IMR-90 (cell line): ENCODE measurements at regions not wholly inside any gene's neighbourhood (a gene's known extent, or its start where the extent isn't known, plus 50 kb on each side); places are given as distances from the start of the nearest gene placed in this dataset.
A peak's percentile ranks its signal among the peaks of the same experiment; 100 is the strongest.

Experiments
- ATAC-seq: fragments of 200-7000 bp; cut with Tn5 transposase; 2 replicates; pipeline ENCODE4 v1.9.1; 2020; ENCODE audit warnings: low read depth, mild to moderate bottlenecking, moderate library complexity
- BruUV-seq: library from RNA; stranded (reverse); fragments of 400-500 nt; replicated peaks from 2 replicates; lab custom pipeline; 2021; lab: Mats Ljungman, UMichigan
- CTCF ChIA-PET: fragments of 300-600 bp; formaldehyde crosslinking; extraction: SDS; loops from one replicate; lab custom pipeline; 2021; ENCODE audit warnings: antibody characterized with exemption; lab: Yijun Ruan, JAX
- POLR2A ChIA-PET: fragments of 300-600 bp; sonication (Branson Sonifier 250); formaldehyde crosslinking; loops from one replicate; lab custom pipeline; 2022; ENCODE audit warnings: antibody characterized with exemption; ENCODE audit not compliant: unreplicated experiment; lab: Charles Lee
- DNase-seq: peaks from one replicate; pipeline ENCODE4 v3.0.0; 2013
- H2AFZ ChIP-seq: replicated peaks from 2 replicates; pipeline ENCODE3; 2013; ENCODE audit warnings: low read length, mild to moderate bottlenecking; ENCODE audit not compliant: poor library complexity
- H2AK5ac ChIP-seq: 2 replicates; pipeline ENCODE4 v1.6.1; 2013; ENCODE audit warnings: low read depth, low read length, inconsistent platforms
- H2AK9ac ChIP-seq: replicated peaks from 2 replicates; pipeline ENCODE3; 2013; ENCODE audit warnings: mild to moderate bottlenecking, low read depth, low read length, moderate library complexity; ENCODE audit not compliant: poor library complexity
- H2BK120ac ChIP-seq: 2 replicates; pipeline ENCODE4 v1.6.1; 2013; ENCODE audit warnings: low read depth, low read length, inconsistent platforms
- H2BK15ac ChIP-seq: 3 replicates; pipeline ENCODE4 v1.6.1; 2013; ENCODE audit warnings: low read depth, low read length, inconsistent platforms
- H2BK20ac ChIP-seq: 2 replicates; pipeline ENCODE4 v1.6.1; 2013; ENCODE audit warnings: low read depth, mild to moderate bottlenecking, inconsistent platforms, low read length, moderate library complexity
- H2BK5ac ChIP-seq: 2 replicates; pipeline ENCODE4 v1.6.1; 2013; ENCODE audit warnings: mild to moderate bottlenecking, low read depth, low read length, inconsistent platforms; ENCODE audit not compliant: poor library complexity, severe bottlenecking
- H3K14ac ChIP-seq: replicated peaks from 2 replicates; pipeline ENCODE4 v1.6.1; 2013; ENCODE audit warnings: low read depth, low read length, inconsistent platforms
- H3K18ac ChIP-seq: 2 replicates; pipeline ENCODE4 v1.6.1; 2013; ENCODE audit warnings: low read depth, low read length, control low read depth
- H3K23ac ChIP-seq: 2 replicates; pipeline ENCODE4 v1.6.1; 2013; ENCODE audit warnings: low read depth, low read length, inconsistent platforms
- H3K27ac ChIP-seq: 2 replicates; pipeline ENCODE4 v1.5.1; 2013; ENCODE audit warnings: mild to moderate bottlenecking, control low read depth, low read length; ENCODE audit not compliant: insufficient read depth
- H3K27me3 ChIP-seq: 2 replicates; pipeline ENCODE4 v1.6.1; 2013; ENCODE audit warnings: low read length; ENCODE audit not compliant: control insufficient read depth, insufficient read depth
- H3K36me3 ChIP-seq: 2 replicates; pipeline ENCODE4 v1.6.1; 2013; ENCODE audit warnings: low read length, mixed read lengths; ENCODE audit not compliant: control insufficient read depth, insufficient read depth
- H3K4ac ChIP-seq: 2 replicates; pipeline ENCODE4 v1.6.1; 2013; ENCODE audit warnings: low read depth, low read length, inconsistent platforms
- H3K4me1 ChIP-seq: 2 replicates; pipeline ENCODE4 v1.6.1; 2013; ENCODE audit warnings: low read length, mixed read lengths; ENCODE audit not compliant: control insufficient read depth, insufficient read depth
- H3K4me2 ChIP-seq: 2 replicates; pipeline ENCODE4 v1.6.1; 2013; ENCODE audit warnings: low read depth, mild to moderate bottlenecking, control low read depth, low read length, moderate library complexity
- H3K4me3 ChIP-seq: 2 replicates; pipeline ENCODE4 v1.5.1; 2013; ENCODE audit warnings: low read depth, mild to moderate bottlenecking, control low read depth, low read length, moderate library complexity; ENCODE audit not compliant: insufficient read depth
- H3K56ac ChIP-seq: 2 replicates; pipeline ENCODE4 v1.6.1; 2013; ENCODE audit warnings: low read length, inconsistent platforms; ENCODE audit not compliant: insufficient read depth; ENCODE audit errors: extremely low read depth
- H3K79me1 ChIP-seq, 2 experiments: 2 replicates each; pipeline ENCODE4 v1.6.1; 2013; ENCODE audit warnings: low read length in 2 of 2, inconsistent platforms in 1 of 2, low read depth in 1 of 2
- H3K9ac ChIP-seq: 2 replicates; pipeline ENCODE4 v1.6.1; 2013; ENCODE audit warnings: low read depth, low read length, control low read depth
- H3K9me1 ChIP-seq: 2 replicates; pipeline ENCODE4 v1.6.1; 2013; ENCODE audit warnings: low read length, inconsistent platforms; ENCODE audit not compliant: insufficient read depth
- H3K9me3 ChIP-seq: 2 replicates; pipeline ENCODE4 v1.6.1; 2013; ENCODE audit warnings: low read length; ENCODE audit not compliant: control insufficient read depth, insufficient read depth
- H4K20me1 ChIP-seq: 2 replicates; pipeline ENCODE4 v1.6.1; 2013; ENCODE audit warnings: low read length, inconsistent platforms; ENCODE audit not compliant: insufficient read depth
- H4K5ac ChIP-seq: 2 replicates; pipeline ENCODE4 v1.6.1; 2013; ENCODE audit warnings: mild to moderate bottlenecking, low read depth, low read length, control low read depth
- H4K8ac ChIP-seq, 2 experiments: 2 replicates each; pipeline ENCODE4 v1.6.1; 2013; ENCODE audit warnings: low read depth in 2 of 2, low read length in 2 of 2, control low read depth in 1 of 2, inconsistent platforms in 1 of 2
- H4K91ac ChIP-seq: 2 replicates; pipeline ENCODE4 v1.6.1; 2013; ENCODE audit warnings: low read depth, low read length, inconsistent platforms; ENCODE audit not compliant: insufficient read depth
- RCOR1 ChIP-seq: IDR thresholded peaks from 2 replicates; pipeline ENCODE4 v1.6.1; 2012; ENCODE audit warnings: mild to moderate bottlenecking, low read length, improper control_type of control experiment; ENCODE audit not compliant: insufficient replicate concordance
- SMC3 ChIP-seq: fragments of 150-350 bp; IDR thresholded peaks from 2 replicates; pipeline ENCODE4 v1.6.1; 2016; ENCODE audit warnings: low read depth, mild to moderate bottlenecking, antibody characterized with exemption, low read length, moderate library complexity
- WGBS, 2 experiments: methylation state at CpG; one replicate each; pipeline versions ENCODE4 v1.1.5 to v1.1.7; 2013; ENCODE audit warnings: missing lambda C conversion rate in 2 of 2; ENCODE audit not compliant: insufficient read length in 1 of 2; ENCODE audit errors: extremely low coverage in 2 of 2; 5-methylcytosine and 5-hydroxymethylcytosine counted together
- dilution Hi-C: fragments of 300-500 bp; cut with HindIII; formaldehyde crosslinking; loops from one replicate; pipeline ENCODE4 v1.14.3; 2018; ENCODE audit warnings: low sequenced_read_pairs; ENCODE audit not compliant: unreplicated experiment
- in situ Hi-C: fragments of 300-500 bp; cut with MboI; formaldehyde crosslinking; loops from 3 replicates; pipeline ENCODE4 v1.14.3; 2019; ENCODE audit warnings: low sequenced_read_pairs, inconsistent platforms, mixed read lengths
- intact Hi-C: fragments of 100-400 bp; cut with micrococcal nuclease; formaldehyde crosslinking; loops from 2 replicates; pipeline ENCODE4 v1.10.0; 2022

DNA sequence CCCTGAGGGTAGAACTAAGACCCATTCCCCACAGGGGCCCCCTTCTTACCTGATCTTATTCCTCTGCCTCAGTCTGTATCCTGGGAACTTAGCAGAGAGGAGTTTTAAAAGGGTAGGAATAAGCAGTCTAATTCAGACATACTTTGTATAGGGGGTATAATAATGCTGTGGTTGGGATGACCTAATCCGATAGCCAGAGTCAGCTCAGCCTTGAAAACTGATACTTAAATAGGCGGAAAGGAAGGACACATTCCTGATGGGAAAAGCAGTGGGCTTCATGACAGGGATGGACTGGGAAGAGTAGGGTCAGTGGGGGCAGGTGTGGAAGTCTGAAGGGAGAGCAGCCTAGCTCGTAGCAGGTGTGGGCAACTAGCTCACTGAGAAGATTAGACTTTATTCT lies 52.2 kb upstream of the TESK1 start:
- Histone ChIP-seq H2BK5ac (peak overlapping the region; percentile 39), H3K56ac (0 out of 2 replicates have a peak overlapping the region, but pooled peaks have one; percentile 23), H4K91ac (peak overlapping the region; percentile 57), H3K9me1 (peaks cover 11% of the 10 kb centered on the region), H2BK15ac (peak overlapping the region; percentile 39; the same call in 1 of the 3 replicates), H3K9me3 (no peaks in the 10 kb centered on the region), H2AK9ac (no peak overlapping the region), H3K4me2 (peak overlapping the region; percentile 48; the same call in 1 of the 2 replicates), H3K23ac (peak overlapping the region; percentile 88), H3K36me3 (peaks cover 38% of the 10 kb centered on the region), H3K14ac (peak overlapping the region; percentile 34; the same call in 1 of the 2 replicates), H2AFZ (no peak overlapping the region), H2BK20ac (peak overlapping the region; percentile 2; the same call in 1 of the 2 replicates), H4K20me1 (peaks cover 57% of the 10 kb centered on the region), H2BK120ac (peak overlapping the region; percentile 43; the same call in 1 of the 2 replicates), H3K4ac (peak overlapping the region; percentile 59), H3K4me3 (no peak overlapping the region), H4K8ac (peak overlapping the region; percentile 55 to 65; a peak in 2 of 4 replicates), H3K18ac (peak overlapping the region; percentile 1; the same call in 1 of the 2 replicates), H3K9ac (no peak overlapping the region), H3K27me3 (no peaks in the 10 kb centered on the region), H3K27ac (peak overlapping the region; percentile 11), H4K5ac (no peak overlapping the region), H3K79me1 (peaks cover 22 to 96% of the 10 kb centered on the region in 2 experiments; a peak in 3 of 4 replicates), H2AK5ac (peak overlapping the region; percentile 51; the same call in 1 of the 2 replicates), H3K4me1 (peaks cover 16% of the 10 kb centered on the region)
- BruUV-seq: no TSS peak
- peak; percentile 55 for DNase-seq
- intact Hi-C loops: loop anchor here (2.0 to 10.0 kb wide), 2 partner anchors 32 to 278 kb away; no protein-coding TSS in a partner anchor
- in situ Hi-C loops: loop anchor here (5.0 kb wide), 2 partner anchors 61 to 436 kb away; partner anchors contain the start of genes ATOSB and RUSC2
- dilution Hi-C loops: no loop called here
- ChIA-PET CTCF (interaction anchor here (0.8 to 2.5 kb wide), 14 partner anchors 15 to 76 kb away, joined by 3 to 18 read pairs (median 4); partner anchors contain the start of gene RUSC2), POLR2A (interaction anchor here (0.6 to 2.5 kb wide), 3 partner anchors 14 to 63 kb away, joined by 3 to 13 read pairs (median 7); partner anchors contain the start of gene RUSC2)
- no CpG with 5 or more reads among the region's 3 CpGs for WGBS, 2 experiments
- TF ChIP-seq SMC3 (no peak), RCOR1 (no peak)
- peak; percentile 55 for ATAC-seq
